Calu3 (cell line): ENCODE measurements at regions not wholly inside any gene's neighbourhood (a gene's known extent, or its start where the extent isn't known, plus 50 kb on each side); places are given as distances from the start of the nearest gene placed in this dataset.

Experiments used
- BruUV-seq: library from RNA; stranded (reverse); fragments of 400-500 nt; replicated peaks from 2 replicates; lab custom pipeline; 2021; lab: Mats Ljungman, UMichigan
- CTCF ChIA-PET: fragments of 300-600 bp; sonication (Branson Sonifier 250); formaldehyde crosslinking; loops from one replicate; lab custom pipeline; 2022; ENCODE audit warnings: antibody characterized with exemption; lab: Charles Lee
- DNase-seq: peaks from one replicate; pipeline ENCODE4 v3.0.0; 2022
- H3K27ac Mint-ChIP-seq: one replicate; pipeline ENCODE4 v1.8.0; 2022; ENCODE audit warnings: mixed read lengths; ENCODE audit not compliant: unreplicated experiment
- H3K27me3 Mint-ChIP-seq: one replicate; pipeline ENCODE4 v1.8.0; 2022; ENCODE audit warnings: mixed read lengths; ENCODE audit not compliant: unreplicated experiment
- H3K36me3 Mint-ChIP-seq: one replicate; pipeline ENCODE4 v1.8.0; 2022; ENCODE audit warnings: mild to moderate bottlenecking, moderate library complexity, mixed read lengths; ENCODE audit not compliant: insufficient read depth, unreplicated experiment
- H3K4me1 Mint-ChIP-seq: one replicate; pipeline ENCODE4 v1.8.0; 2022; ENCODE audit warnings: mild to moderate bottlenecking, low read depth, mixed read lengths; ENCODE audit not compliant: unreplicated experiment
- H3K4me3 Mint-ChIP-seq: one replicate; pipeline ENCODE4 v1.8.0; 2022; ENCODE audit warnings: mild to moderate bottlenecking, low read depth, moderate library complexity, mixed read lengths; ENCODE audit not compliant: unreplicated experiment
- H3K9me3 Mint-ChIP-seq: one replicate; pipeline ENCODE4 v1.8.0; 2022; ENCODE audit warnings: low read depth, mixed read lengths; ENCODE audit not compliant: unreplicated experiment
- intact Hi-C: fragments of 100-400 bp; cut with micrococcal nuclease; formaldehyde crosslinking; loops from one replicate; pipeline ENCODE4 v1.10.0; 2022; ENCODE audit not compliant: unreplicated experiment
- TF ChIP-seq, protein P1 (sequence below): fragments of 200-600 bp; IDR thresholded peaks from one replicate; pipeline ENCODE4 v1.8.0; 2022; ENCODE audit warnings: antibody characterized with exemption; ENCODE audit not compliant: unreplicated experiment

- CTCF ChIA-PET, result no interaction called here
- TF ChIP-seq, protein P1, sequence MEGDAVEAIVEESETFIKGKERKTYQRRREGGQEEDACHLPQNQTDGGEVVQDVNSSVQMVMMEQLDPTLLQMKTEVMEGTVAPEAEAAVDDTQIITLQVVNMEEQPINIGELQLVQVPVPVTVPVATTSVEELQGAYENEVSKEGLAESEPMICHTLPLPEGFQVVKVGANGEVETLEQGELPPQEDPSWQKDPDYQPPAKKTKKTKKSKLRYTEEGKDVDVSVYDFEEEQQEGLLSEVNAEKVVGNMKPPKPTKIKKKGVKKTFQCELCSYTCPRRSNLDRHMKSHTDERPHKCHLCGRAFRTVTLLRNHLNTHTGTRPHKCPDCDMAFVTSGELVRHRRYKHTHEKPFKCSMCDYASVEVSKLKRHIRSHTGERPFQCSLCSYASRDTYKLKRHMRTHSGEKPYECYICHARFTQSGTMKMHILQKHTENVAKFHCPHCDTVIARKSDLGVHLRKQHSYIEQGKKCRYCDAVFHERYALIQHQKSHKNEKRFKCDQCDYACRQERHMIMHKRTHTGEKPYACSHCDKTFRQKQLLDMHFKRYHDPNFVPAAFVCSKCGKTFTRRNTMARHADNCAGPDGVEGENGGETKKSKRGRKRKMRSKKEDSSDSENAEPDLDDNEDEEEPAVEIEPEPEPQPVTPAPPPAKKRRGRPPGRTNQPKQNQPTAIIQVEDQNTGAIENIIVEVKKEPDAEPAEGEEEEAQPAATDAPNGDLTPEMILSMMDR, result no peak
- H3K27me3 Mint-ChIP-seq, result peaks cover 14% of the 10 kb centered on the region
- H3K27ac Mint-ChIP-seq, result no peak overlapping the region
- H3K4me3 Mint-ChIP-seq, result no peak overlapping the region
- no peak for DNase-seq
- H3K9me3 Mint-ChIP-seq, result peaks cover 3% of the 10 kb centered on the region
- no peaks in the 10 kb centered on the region for H3K36me3 Mint-ChIP-seq
- intact Hi-C loops, result no loop called here
- no peaks in the 10 kb centered on the region for H3K4me1 Mint-ChIP-seq
- no TSS peak for BruUV-seq
These were observed 53.4 kb upstream of the ECI2 start for GRCh38 chr6:4188801-4189200.

DNA sequence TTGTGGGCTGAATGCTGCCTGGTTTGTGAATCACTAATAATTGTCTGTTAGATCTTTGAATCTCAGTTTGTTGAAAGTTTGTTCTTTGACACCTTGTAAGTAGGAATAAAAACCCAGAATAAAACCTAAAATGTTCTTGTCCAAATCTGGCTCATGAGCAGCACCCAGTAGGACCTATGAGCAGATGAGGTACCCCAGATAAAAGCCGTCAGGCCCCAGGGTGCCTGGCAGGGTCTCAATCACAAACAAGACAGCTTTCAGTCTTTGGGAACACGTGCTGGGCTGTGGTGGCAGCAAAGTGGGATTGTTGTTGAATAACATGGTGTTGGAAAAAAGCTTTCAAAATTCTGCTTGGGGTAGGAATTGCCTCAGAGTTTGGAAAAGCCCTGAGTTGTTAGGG lies 52.1 kb upstream of the ECI2 start:
- Mint-ChIP-seq H3K27ac (no peak overlapping the region), H3K9me3 (peaks cover 3% of the 10 kb centered on the region), H3K36me3 (no peaks in the 10 kb centered on the region), H3K27me3 (peaks cover 14% of the 10 kb centered on the region), H3K4me1 (no peaks in the 10 kb centered on the region), H3K4me3 (no peak overlapping the region)
- CTCF ChIA-PET, result interaction anchor here (0.5 kb wide), 1 partner anchor 190 kb away, joined by 4 read pairs; no protein-coding TSS in a partner anchor
- no peak for DNase-seq
- TF ChIP-seq, protein P1, result no peak
- BruUV-seq, result no TSS peak
- intact Hi-C loops, result no loop called here

DNA sequence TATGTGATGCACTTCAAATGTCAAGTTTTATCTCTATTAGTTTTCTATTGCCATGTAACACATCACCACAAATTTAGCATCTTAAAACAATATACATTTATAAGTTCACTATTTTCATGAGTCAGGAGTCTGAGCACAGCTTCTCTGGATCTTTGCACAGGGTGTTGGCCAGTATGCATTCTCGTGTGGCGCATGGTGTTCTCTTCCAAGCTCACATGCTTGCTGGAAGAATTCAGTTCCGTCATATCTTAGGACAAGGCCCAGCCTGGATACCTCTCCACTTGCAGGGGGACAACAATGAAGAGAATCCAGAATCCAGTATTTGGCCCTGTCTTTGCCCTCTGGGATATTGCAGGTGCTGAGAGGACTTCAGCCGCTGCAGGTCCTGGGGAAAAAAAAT lies 51.0 kb upstream of the ECI2 start:
- CTCF ChIA-PET, result no interaction called here
- no TSS peak for BruUV-seq

DNA sequence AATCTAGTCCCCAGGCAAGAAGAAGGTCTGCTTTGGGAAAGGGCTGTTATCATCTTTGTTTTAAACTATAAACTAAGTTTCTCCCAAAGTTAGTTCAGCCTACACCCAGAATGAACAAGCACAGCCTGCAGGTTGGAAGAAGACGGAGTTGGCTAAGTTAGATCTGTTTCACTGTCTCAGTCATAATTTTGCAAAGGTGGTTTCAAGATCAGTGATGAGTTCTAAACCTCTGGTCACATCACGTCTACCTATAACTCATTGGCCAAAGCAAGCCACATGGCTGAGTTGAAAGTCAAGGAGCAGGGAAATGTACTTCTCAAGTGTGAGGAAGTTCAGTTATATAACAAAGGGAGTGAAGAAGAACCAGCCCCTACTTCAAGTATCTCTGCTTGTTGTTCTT lies 50.5 kb upstream of the ECI2 start:
- TF ChIP-seq, protein P1, result no peak
- Mint-ChIP-seq H3K4me1 (no peaks in the 10 kb centered on the region), H3K36me3 (no peaks in the 10 kb centered on the region), H3K27ac (no peak overlapping the region), H3K27me3 (peaks cover 14% of the 10 kb centered on the region), H3K4me3 (no peak overlapping the region), H3K9me3 (peaks cover 3% of the 10 kb centered on the region)
- CTCF ChIA-PET, result no interaction called here
- no TSS peak for BruUV-seq
- DNase-seq, result no peak
- intact Hi-C loops, result no loop called here

More for the DNA sequence above, 51.0 kb upstream of the ECI2 start:
- TF ChIP-seq, protein P1, result no peak
- Mint-ChIP-seq H3K27ac (no peak overlapping the region), H3K4me3 (no peak overlapping the region), H3K27me3 (peaks cover 14% of the 10 kb centered on the region), H3K9me3 (peaks cover 3% of the 10 kb centered on the region), H3K36me3 (no peaks in the 10 kb centered on the region), H3K4me1 (no peaks in the 10 kb centered on the region)
- intact Hi-C loops, result no loop called here
- no peak for DNase-seq
